ENCODE measurements at regions not wholly inside any gene's neighbourhood (a gene's known extent, or its start where the extent isn't known, plus 50 kb on each side); places are given as distances from the start of the nearest gene placed in this dataset.

- DNase-seq (ENCODE audit: low read depth in 6 of 9, low spot score in 9 of 9): no peak
- no peak overlapping the region for H3K4me3 ChIP-seq (ENCODE audit: low read length in 2 of 2)
- H3K4me1 ChIP-seq (ENCODE audit: control insufficient read depth in 2 of 2, insufficient read depth in 2 of 2, low read length in 2 of 2): peaks cover 11 to 27% of the 10 kb centered on the region in 2 donors
- no peak overlapping the region for H3K27ac ChIP-seq (ENCODE audit: low read depth in 1 of 2, low read length in 1 of 2)
- no peaks in the 10 kb centered on the region for H3K36me3 ChIP-seq (ENCODE audit: control insufficient read depth in 2 of 2, insufficient read depth in 2 of 2, low read length in 1 of 2)
- no peaks in the 10 kb centered on the region for H3K27me3 ChIP-seq (ENCODE audit: control insufficient read depth in 2 of 2, insufficient read depth in 1 of 2, low read length in 1 of 2)
- no peaks in the 10 kb centered on the region for H3K9me3 ChIP-seq (ENCODE audit: control insufficient read depth in 2 of 2, insufficient read depth in 1 of 2, low read length in 1 of 2)
- 92% methylated on average over 12 of the region's 12 CpGs for WGBS
These were observed 138.9 kb upstream of the CCND2 start for GRCh38 chr12:4134448-4135263.

- no peaks in the 10 kb centered on the region for H3K27me3 ChIP-seq (ENCODE audit: control insufficient read depth in 2 of 2, insufficient read depth in 1 of 2, low read length in 1 of 2)
- no peak for DNase-seq (ENCODE audit: low read depth in 6 of 9, low spot score in 9 of 9)
These were observed 139.7 kb upstream of the CCND2 start for GRCh38 chr12:4133636-4134447.

GRCh38 chr12:4133029-4133428 lies 140.5 kb upstream of the CCND2 start:
- Histone ChIP-seq H3K27ac (ENCODE audit: low read depth in 1 of 2, low read length in 1 of 2) (no peak overlapping the region), H3K4me1 (ENCODE audit: control insufficient read depth in 2 of 2, insufficient read depth in 2 of 2, low read length in 2 of 2) (peaks cover 6 to 21% of the 10 kb centered on the region in 2 donors), H3K27me3 (ENCODE audit: control insufficient read depth in 2 of 2, insufficient read depth in 1 of 2, low read length in 1 of 2) (no peaks in the 10 kb centered on the region), H3K9me3 (ENCODE audit: control insufficient read depth in 2 of 2, insufficient read depth in 1 of 2, low read length in 1 of 2) (no peaks in the 10 kb centered on the region), H3K36me3 (ENCODE audit: control insufficient read depth in 2 of 2, insufficient read depth in 2 of 2, low read length in 1 of 2) (no peaks in the 10 kb centered on the region), H3K4me3 (ENCODE audit: low read length in 2 of 2) (no peak overlapping the region)
- WGBS: 95% methylated on average over 5 of the region's 5 CpGs
- DNase-seq (ENCODE audit: low read depth in 6 of 9, low spot score in 9 of 9): no peak

More at GRCh38 chr12:4133636-4134447, 139.7 kb upstream of the CCND2 start:
- H3K9me3 ChIP-seq (ENCODE audit: control insufficient read depth in 2 of 2, insufficient read depth in 1 of 2, low read length in 1 of 2): no peaks in the 10 kb centered on the region
- WGBS: 87% methylated on average over 15 of the region's 15 CpGs
- H3K4me3 ChIP-seq (ENCODE audit: low read length in 2 of 2): no peak overlapping the region
- H3K4me1 ChIP-seq (ENCODE audit: control insufficient read depth in 2 of 2, insufficient read depth in 2 of 2, low read length in 2 of 2): peaks cover 6 to 21% of the 10 kb centered on the region in 2 donors
- H3K27ac ChIP-seq (ENCODE audit: low read depth in 1 of 2, low read length in 1 of 2): no peak overlapping the region
- no peaks in the 10 kb centered on the region for H3K36me3 ChIP-seq (ENCODE audit: control insufficient read depth in 2 of 2, insufficient read depth in 2 of 2, low read length in 1 of 2)

GRCh38 chr12:4121506-4122020 lies 152.0 kb upstream of the CCND2 start:
- Histone ChIP-seq H3K36me3 (ENCODE audit: control insufficient read depth in 2 of 2, insufficient read depth in 2 of 2, low read length in 1 of 2) (no peaks in the 10 kb centered on the region), H3K27ac (ENCODE audit: low read depth in 1 of 2, low read length in 1 of 2) (no peak overlapping the region), H3K4me1 (ENCODE audit: control insufficient read depth in 2 of 2, insufficient read depth in 2 of 2, low read length in 2 of 2) (peaks cover 5 to 30% of the 10 kb centered on the region in 2 donors), H3K27me3 (ENCODE audit: control insufficient read depth in 2 of 2, insufficient read depth in 1 of 2, low read length in 1 of 2) (peaks cover 0 to 2% of the 10 kb centered on the region in 2 donors), H3K9me3 (ENCODE audit: control insufficient read depth in 2 of 2, insufficient read depth in 1 of 2, low read length in 1 of 2) (no peaks in the 10 kb centered on the region), H3K4me3 (ENCODE audit: low read length in 2 of 2) (no peak overlapping the region)
- WGBS: 62% methylated on average over 6 of the region's 6 CpGs
- no peak for DNase-seq (ENCODE audit: low read depth in 6 of 9, low spot score in 9 of 9)

- Histone ChIP-seq H3K9me3 (ENCODE audit: control insufficient read depth in 2 of 2, insufficient read depth in 1 of 2, low read length in 1 of 2) (no peaks in the 10 kb centered on the region), H3K27ac (ENCODE audit: low read depth in 1 of 2, low read length in 1 of 2) (no peak overlapping the region), H3K36me3 (ENCODE audit: control insufficient read depth in 2 of 2, insufficient read depth in 2 of 2, low read length in 1 of 2) (no peaks in the 10 kb centered on the region), H3K27me3 (ENCODE audit: control insufficient read depth in 2 of 2, insufficient read depth in 1 of 2, low read length in 1 of 2) (peaks cover 0 to 2% of the 10 kb centered on the region in 2 donors), H3K4me3 (ENCODE audit: low read length in 2 of 2) (no peak overlapping the region), H3K4me1 (ENCODE audit: control insufficient read depth in 2 of 2, insufficient read depth in 2 of 2, low read length in 2 of 2) (peaks cover 12 to 42% of the 10 kb centered on the region in 2 donors)
- 21% methylated on average over 5 of the region's 5 CpGs for WGBS
- DNase-seq (ENCODE audit: low read depth in 6 of 9, low spot score in 9 of 9): no peak
These were observed 153.1 kb upstream of the CCND2 start for GRCh38 chr12:4120316-4120917.

- Histone ChIP-seq H3K36me3 (ENCODE audit: control insufficient read depth in 2 of 2, insufficient read depth in 2 of 2, low read length in 1 of 2) (no peaks in the 10 kb centered on the region), H3K9me3 (ENCODE audit: control insufficient read depth in 2 of 2, insufficient read depth in 1 of 2, low read length in 1 of 2) (no peaks in the 10 kb centered on the region), H3K27me3 (ENCODE audit: control insufficient read depth in 2 of 2, insufficient read depth in 1 of 2, low read length in 1 of 2) (peaks cover 0 to 2% of the 10 kb centered on the region in 2 donors), H3K4me3 (ENCODE audit: low read length in 2 of 2) (no peak overlapping the region), H3K4me1 (ENCODE audit: control insufficient read depth in 2 of 2, insufficient read depth in 2 of 2, low read length in 2 of 2) (peaks cover 12 to 48% of the 10 kb centered on the region in 2 donors), H3K27ac (ENCODE audit: low read depth in 1 of 2, low read length in 1 of 2) (no peak overlapping the region)
- no peak for DNase-seq (ENCODE audit: low read depth in 6 of 9, low spot score in 9 of 9)
- 56% methylated on average over 7 of the region's 7 CpGs for WGBS
These were observed 154.3 kb upstream of the CCND2 start for GRCh38 chr12:4119157-4119761.

GRCh38 chr12:4118601-4119156 lies 154.9 kb upstream of the CCND2 start:
- WGBS: 35% methylated on average over 7 of the region's 7 CpGs
- Histone ChIP-seq H3K36me3 (ENCODE audit: control insufficient read depth in 2 of 2, insufficient read depth in 2 of 2, low read length in 1 of 2) (no peaks in the 10 kb centered on the region), H3K27me3 (ENCODE audit: control insufficient read depth in 2 of 2, insufficient read depth in 1 of 2, low read length in 1 of 2) (peaks cover 0 to 2% of the 10 kb centered on the region in 2 donors), H3K4me3 (ENCODE audit: low read length in 2 of 2) (no peak overlapping the region), H3K9me3 (ENCODE audit: control insufficient read depth in 2 of 2, insufficient read depth in 1 of 2, low read length in 1 of 2) (no peaks in the 10 kb centered on the region), H3K27ac (ENCODE audit: low read depth in 1 of 2, low read length in 1 of 2) (peak overlapping the region in 1 of 2 donors; percentile 50), H3K4me1 (ENCODE audit: control insufficient read depth in 2 of 2, insufficient read depth in 2 of 2, low read length in 2 of 2) (peaks cover 12 to 48% of the 10 kb centered on the region in 2 donors)
- no peak for DNase-seq (ENCODE audit: low read depth in 6 of 9, low spot score in 9 of 9)

- Histone ChIP-seq H3K4me3 (ENCODE audit: low read length in 2 of 2) (no peak overlapping the region), H3K36me3 (ENCODE audit: control insufficient read depth in 2 of 2, insufficient read depth in 2 of 2, low read length in 1 of 2) (no peaks in the 10 kb centered on the region), H3K27ac (ENCODE audit: low read depth in 1 of 2, low read length in 1 of 2) (peak overlapping the region in 1 of 2 donors; percentile 50), H3K4me1 (ENCODE audit: control insufficient read depth in 2 of 2, insufficient read depth in 2 of 2, low read length in 2 of 2) (peaks cover 12 to 52% of the 10 kb centered on the region in 2 donors), H3K9me3 (ENCODE audit: control insufficient read depth in 2 of 2, insufficient read depth in 1 of 2, low read length in 1 of 2) (no peaks in the 10 kb centered on the region), H3K27me3 (ENCODE audit: control insufficient read depth in 2 of 2, insufficient read depth in 1 of 2, low read length in 1 of 2) (peaks cover 0 to 2% of the 10 kb centered on the region in 2 donors)
- peak in 4 of 9 donors; percentile 15 to 66 (median 39) for DNase-seq (ENCODE audit: low read depth in 6 of 9, low spot score in 9 of 9)
- whole genome bisulfite sequencing: 8% methylated on average over 7 of the region's 7 CpGs
These were observed 155.5 kb upstream of the CCND2 start for GRCh38 chr12:4118017-4118510.
